HepG2 (cell line): ENCODE measurements at regions not wholly inside any gene's neighbourhood (a gene's known extent, or its start where the extent isn't known, plus 50 kb on each side); places are given as distances from the start of the nearest gene placed in this dataset.

ENCODE experiments used
- ATAC-seq: fragments of 200-7000 bp; cut with Tn5 transposase; 3 replicates; pipeline ENCODE4 v1.9.1; 2020; ENCODE audit warnings: mild to moderate bottlenecking, moderate library complexity
- BruUV-seq: library from RNA; stranded (reverse); fragments of 400-500 nt; replicated peaks from 2 replicates; lab custom pipeline; 2021; lab: Mats Ljungman, UMichigan
- CTCF ChIA-PET: fragments of 300-600 bp; formaldehyde crosslinking; extraction: SDS; loops from one replicate; lab custom pipeline; 2021; ENCODE audit warnings: low total read pairs, inconsistent platforms, low intra/inter-chr PET ratio; lab: Yijun Ruan, JAX
- POLR2A ChIA-PET: fragments of 350-600 bp; sonication (Branson Sonifier 250); formaldehyde crosslinking; loops from one replicate; lab custom pipeline; 2020; ENCODE audit warnings: antibody characterized with exemption, inconsistent platforms; lab: Yijun Ruan, JAX
- DNase-seq: peaks from one replicate; pipeline ENCODE4 v3.0.0-alpha.2; 2015; ENCODE audit warnings: low spot score
- FAIRE-seq: peaks from 3 replicates; lab custom pipeline; 2011; peaks lifted over from hg19 to GRCh38; lab: Jason Lieb, UNC
- H2AFZ ChIP-seq: one replicate; pipeline ENCODE4 v1.6.1; 2011; ENCODE audit warnings: low read length, inconsistent platforms
- H3K27ac ChIP-seq: fragments of 300-600 bp; 3 replicates; pipeline ENCODE4 v1.8.0; 2011; ENCODE audit warnings: mixed run types, mild to moderate bottlenecking, mixed read lengths, low read length, inconsistent platforms; ENCODE audit not compliant: insufficient read depth; ENCODE audit errors: extremely low read length
- H3K27me3 ChIP-seq, 2 experiments: fragments of 200-600 bp in 1 of 2; 2 replicates in 1 of 2; 3 replicates in 1 of 2; pipeline versions ENCODE4 v1.6.0 to v1.8.0; 2011; ENCODE audit warnings: low read length in 2 of 2, mild to moderate bottlenecking in 2 of 2, moderate library complexity in 2 of 2, inconsistent platforms in 1 of 2; ENCODE audit not compliant: insufficient read depth in 2 of 2, control insufficient read depth in 1 of 2
- H3K36me3 ChIP-seq, 2 experiments: fragments of 200-600 bp in 1 of 2; replicated peaks in 1 of 2; 2 replicates in 1 of 2; 3 replicates in 1 of 2; pipeline versions ENCODE4 v1.5.1 to v1.8.0; 2011; ENCODE audit warnings: low read length in 2 of 2, inconsistent platforms in 1 of 2; ENCODE audit not compliant: insufficient read depth in 2 of 2, control insufficient read depth in 1 of 2
- H3K4me1 ChIP-seq: 2 replicates; pipeline ENCODE4 v1.5.1; 2012; ENCODE audit warnings: low read length, inconsistent platforms; ENCODE audit not compliant: insufficient read depth
- H3K4me2 ChIP-seq: 2 replicates; pipeline ENCODE4 v1.6.0; 2011; ENCODE audit warnings: low read depth, low read length, inconsistent platforms
- H3K4me3 ChIP-seq, 3 experiments: fragments of 200-600 bp in 1 of 3; sonication (generic), shearing (Covaris generic) in 1 of 3; replicated peaks in 1 of 3; 2 replicates each; pipeline ENCODE4 v1.5.1; 2011 to 2016; ENCODE audit warnings: low read length in 3 of 3, inconsistent platforms in 2 of 3, low read depth in 2 of 3, mild to moderate bottlenecking in 2 of 3, control low read depth in 1 of 3, mixed read lengths in 1 of 3; ENCODE audit not compliant: insufficient read depth in 1 of 3
- H3K79me2 ChIP-seq: one replicate; pipeline ENCODE4 v1.6.1; 2011; ENCODE audit warnings: low read length, inconsistent platforms; ENCODE audit not compliant: insufficient read depth
- H3K9ac ChIP-seq: 2 replicates; pipeline ENCODE4 v1.6.0; 2011; ENCODE audit warnings: mild to moderate bottlenecking, low read depth, low read length, inconsistent platforms; ENCODE audit not compliant: insufficient read depth
- H3K9me3 ChIP-seq: 2 replicates; pipeline ENCODE4 v1.5.1; 2012; ENCODE audit warnings: mild to moderate bottlenecking, low read length
- H4K20me1 ChIP-seq: 2 replicates; pipeline ENCODE4 v1.6.0; 2011; ENCODE audit warnings: inconsistent platforms, mild to moderate bottlenecking, low read length, moderate library complexity; ENCODE audit not compliant: insufficient read depth
- AHR ChIP-seq: IDR thresholded peaks from 2 replicates; pipeline ENCODE4 v1.6.1; 2018; ENCODE audit warnings: missing genetic modification reagents, missing compliant biosample characterization
- ATF1 ChIP-seq: IDR thresholded peaks from 2 replicates; pipeline ENCODE4 v1.6.1; 2016; ENCODE audit warnings: mild to moderate bottlenecking, control low read depth
- EED ChIP-seq: sonication (generic); formaldehyde crosslinking; IDR thresholded peaks from 2 replicates; pipeline ENCODE4 v1.5.0; 2020; ENCODE audit warnings: mild to moderate bottlenecking, missing genetic modification reagents
- HNRNPK ChIP-seq: fragments of 200-400 bp; formaldehyde crosslinking; IDR thresholded peaks from 2 replicates; pipeline ENCODE4 v1.6.1; 2018; ENCODE audit warnings: low read length, low read depth, moderate library complexity, mild to moderate bottlenecking; ENCODE audit not compliant: poor library complexity, severe bottlenecking
- LCORL ChIP-seq, 2 experiments: fragments of 450-650 bp in 1 of 2; sonication (generic) in 1 of 2; formaldehyde crosslinking in 1 of 2; IDR thresholded peaks; 2 replicates each; pipeline versions ENCODE4 v1.5.0 to v1.6.1; 2017 to 2020; ENCODE audit warnings: antibody characterized with exemption in 1 of 2, missing genetic modification reagents in 1 of 2
- MYNN ChIP-seq: sonication (generic); formaldehyde crosslinking; IDR thresholded peaks from 2 replicates; pipeline ENCODE4 v1.4.0; 2020; ENCODE audit warnings: mild to moderate bottlenecking, low read depth, missing genetic modification reagents
- NCOR1 ChIP-seq: fragments of 200-600 bp; sonication (generic); IDR thresholded peaks from 2 replicates; pipeline ENCODE4 v1.7.0; 2017; ENCODE audit warnings: antibody characterized with exemption, low read length, borderline replicate concordance
- PHF5A ChIP-seq: IDR thresholded peaks from one replicate; pipeline ENCODE4 v1.6.1; 2018; ENCODE audit warnings: low read depth, missing genetic modification reagents; ENCODE audit not compliant: unreplicated experiment
- SMAD1 ChIP-seq: sonication (generic); formaldehyde crosslinking; IDR thresholded peaks from 2 replicates; pipeline ENCODE4 v1.4.0; 2020; ENCODE audit warnings: missing genetic modification reagents, low read depth, mild to moderate bottlenecking, borderline replicate concordance
- ZNF749 ChIP-seq: sonication (generic); formaldehyde crosslinking; IDR thresholded peaks from 2 replicates; pipeline ENCODE4 v1.8.0; 2022; ENCODE audit warnings: mild to moderate bottlenecking, missing genetic modification reagents, moderate library complexity, borderline replicate concordance
- ZNF776 ChIP-seq: sonication (generic); formaldehyde crosslinking; IDR thresholded peaks from 2 replicates; pipeline ENCODE4 v1.4.0; 2020; ENCODE audit warnings: mild to moderate bottlenecking, missing genetic modification reagents
- ZSCAN29 ChIP-seq: sonication (generic); formaldehyde crosslinking; conservative IDR thresholded peaks from 2 replicates; pipeline ENCODE4 v1.4.0; 2020; ENCODE audit warnings: mild to moderate bottlenecking, missing genetic modification reagents
- WGBS: methylation state at CpG from one replicate; pipeline ENCODE4 v1.1.6; 2017; ENCODE audit warnings: low lambda C conversion rate; 5-methylcytosine and 5-hydroxymethylcytosine counted together
- in situ Hi-C: cut with HindIII; loops from 2 replicates; pipeline ENCODE4 v1.10.0; 2017; ENCODE audit warnings: low pct_unique_long_range_greater_than_20kb; ENCODE audit not compliant: extremely low pct_ligation_motif_present
- intact Hi-C: fragments of 100-400 bp; cut with micrococcal nuclease; formaldehyde crosslinking; loops from one replicate; pipeline ENCODE4 v1.10.0; 2022; ENCODE audit not compliant: unreplicated experiment
- TF ChIP-seq, protein P1 (sequence below): sonication (generic); formaldehyde crosslinking; IDR thresholded peaks from 2 replicates; pipeline ENCODE4 v1.4.0; 2020; ENCODE audit warnings: missing genetic modification reagents
- TF ChIP-seq, protein P2 (sequence below): sonication (generic); formaldehyde crosslinking; IDR thresholded peaks from 2 replicates; pipeline ENCODE4 v1.5.0; 2020; ENCODE audit warnings: mild to moderate bottlenecking, missing genetic modification reagents, moderate library complexity
- TF ChIP-seq, protein P3 (sequence below): sonication (generic); formaldehyde crosslinking; IDR thresholded peaks from 2 replicates; pipeline ENCODE4 v1.5.0; 2020; ENCODE audit warnings: mild to moderate bottlenecking, low read depth, missing genetic modification reagents, borderline replicate concordance

DNA sequence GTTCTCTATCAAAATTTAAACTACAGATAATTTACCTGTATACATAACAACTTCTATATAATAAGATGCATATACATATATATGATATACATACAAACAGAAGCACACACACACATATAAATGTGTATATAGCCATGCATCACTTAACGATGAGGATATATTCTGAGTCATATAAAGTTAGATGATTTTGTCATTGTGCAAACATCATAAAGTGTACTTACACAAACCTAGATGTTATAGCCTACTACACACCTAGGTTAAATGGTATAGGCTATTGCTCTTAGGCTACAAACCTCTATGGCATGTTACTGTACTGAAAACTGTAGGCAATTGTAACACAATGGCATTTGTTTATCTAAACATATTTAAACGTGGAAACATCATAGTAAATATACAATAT lies 937.6 kb upstream of the KCND2 start:
- 0% methylated on average over 2 of the region's 2 CpGs for WGBS
- no peaks in the 10 kb centered on the region for H3K4me1 ChIP-seq
- H3K4me3 ChIP-seq, result no peak overlapping the region
- no peak overlapping the region for H3K27ac ChIP-seq
- POLR2A ChIA-PET, result no interaction called here
- H2AFZ ChIP-seq, result no peak overlapping the region
- H3K9ac ChIP-seq, result no peak overlapping the region
- intact Hi-C loops, result no loop called here
- TF ChIP-seq, protein P1, sequence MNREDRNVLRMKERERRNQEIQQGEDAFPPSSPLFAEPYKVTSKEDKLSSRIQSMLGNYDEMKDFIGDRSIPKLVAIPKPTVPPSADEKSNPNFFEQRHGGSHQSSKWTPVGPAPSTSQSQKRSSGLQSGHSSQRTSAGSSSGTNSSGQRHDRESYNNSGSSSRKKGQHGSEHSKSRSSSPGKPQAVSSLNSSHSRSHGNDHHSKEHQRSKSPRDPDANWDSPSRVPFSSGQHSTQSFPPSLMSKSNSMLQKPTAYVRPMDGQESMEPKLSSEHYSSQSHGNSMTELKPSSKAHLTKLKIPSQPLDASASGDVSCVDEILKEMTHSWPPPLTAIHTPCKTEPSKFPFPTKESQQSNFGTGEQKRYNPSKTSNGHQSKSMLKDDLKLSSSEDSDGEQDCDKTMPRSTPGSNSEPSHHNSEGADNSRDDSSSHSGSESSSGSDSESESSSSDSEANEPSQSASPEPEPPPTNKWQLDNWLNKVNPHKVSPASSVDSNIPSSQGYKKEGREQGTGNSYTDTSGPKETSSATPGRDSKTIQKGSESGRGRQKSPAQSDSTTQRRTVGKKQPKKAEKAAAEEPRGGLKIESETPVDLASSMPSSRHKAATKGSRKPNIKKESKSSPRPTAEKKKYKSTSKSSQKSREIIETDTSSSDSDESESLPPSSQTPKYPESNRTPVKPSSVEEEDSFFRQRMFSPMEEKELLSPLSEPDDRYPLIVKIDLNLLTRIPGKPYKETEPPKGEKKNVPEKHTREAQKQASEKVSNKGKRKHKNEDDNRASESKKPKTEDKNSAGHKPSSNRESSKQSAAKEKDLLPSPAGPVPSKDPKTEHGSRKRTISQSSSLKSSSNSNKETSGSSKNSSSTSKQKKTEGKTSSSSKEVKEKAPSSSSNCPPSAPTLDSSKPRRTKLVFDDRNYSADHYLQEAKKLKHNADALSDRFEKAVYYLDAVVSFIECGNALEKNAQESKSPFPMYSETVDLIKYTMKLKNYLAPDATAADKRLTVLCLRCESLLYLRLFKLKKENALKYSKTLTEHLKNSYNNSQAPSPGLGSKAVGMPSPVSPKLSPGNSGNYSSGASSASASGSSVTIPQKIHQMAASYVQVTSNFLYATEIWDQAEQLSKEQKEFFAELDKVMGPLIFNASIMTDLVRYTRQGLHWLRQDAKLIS, result no peak
- TF ChIP-seq, protein P2, sequence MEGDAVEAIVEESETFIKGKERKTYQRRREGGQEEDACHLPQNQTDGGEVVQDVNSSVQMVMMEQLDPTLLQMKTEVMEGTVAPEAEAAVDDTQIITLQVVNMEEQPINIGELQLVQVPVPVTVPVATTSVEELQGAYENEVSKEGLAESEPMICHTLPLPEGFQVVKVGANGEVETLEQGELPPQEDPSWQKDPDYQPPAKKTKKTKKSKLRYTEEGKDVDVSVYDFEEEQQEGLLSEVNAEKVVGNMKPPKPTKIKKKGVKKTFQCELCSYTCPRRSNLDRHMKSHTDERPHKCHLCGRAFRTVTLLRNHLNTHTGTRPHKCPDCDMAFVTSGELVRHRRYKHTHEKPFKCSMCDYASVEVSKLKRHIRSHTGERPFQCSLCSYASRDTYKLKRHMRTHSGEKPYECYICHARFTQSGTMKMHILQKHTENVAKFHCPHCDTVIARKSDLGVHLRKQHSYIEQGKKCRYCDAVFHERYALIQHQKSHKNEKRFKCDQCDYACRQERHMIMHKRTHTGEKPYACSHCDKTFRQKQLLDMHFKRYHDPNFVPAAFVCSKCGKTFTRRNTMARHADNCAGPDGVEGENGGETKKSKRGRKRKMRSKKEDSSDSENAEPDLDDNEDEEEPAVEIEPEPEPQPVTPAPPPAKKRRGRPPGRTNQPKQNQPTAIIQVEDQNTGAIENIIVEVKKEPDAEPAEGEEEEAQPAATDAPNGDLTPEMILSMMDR (CRISPR knock-in tag), result no peak
- no peak for TF ChIP-seq SMAD1 (CRISPR knock-in tag)
- no peak for TF ChIP-seq LCORL (IDR thresholded peaks at IDR 0.05)
- TF ChIP-seq LCORL (CRISPR knock-in tag; IDR thresholded peaks at IDR 0.05), result no peak
- TF ChIP-seq AHR, result no peak
- no peak for TF ChIP-seq ATF1 (CRISPR knock-in tag)
- no peak for TF ChIP-seq ZSCAN29 (CRISPR knock-in tag)
- no peak for TF ChIP-seq HNRNPK
- TF ChIP-seq ZNF776, result no peak
- no peak for TF ChIP-seq NCOR1
- no peak for TF ChIP-seq ZNF749 (CRISPR knock-in tag)
- TF ChIP-seq, protein P3, sequence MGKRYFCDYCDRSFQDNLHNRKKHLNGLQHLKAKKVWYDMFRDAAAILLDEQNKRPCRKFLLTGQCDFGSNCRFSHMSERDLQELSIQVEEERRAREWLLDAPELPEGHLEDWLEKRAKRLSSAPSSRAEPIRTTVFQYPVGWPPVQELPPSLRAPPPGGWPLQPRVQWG (CRISPR knock-in tag), result no peak
- no peak for TF ChIP-seq PHF5A
- no peak for TF ChIP-seq EED (CRISPR knock-in tag)
- TF ChIP-seq MYNN (CRISPR knock-in tag), result no peak
- no peaks in the 10 kb centered on the region for H3K36me3 ChIP-seq
- BruUV-seq, result no TSS peak
- in situ Hi-C loops, result no loop called here
- H3K9me3 ChIP-seq, result no peaks in the 10 kb centered on the region
- DNase-seq, result no peak
- H3K4me2 ChIP-seq, result no peak overlapping the region
- H3K79me2 ChIP-seq, result no peaks in the 10 kb centered on the region
- CTCF ChIA-PET, result no interaction called here
- no peaks in the 10 kb centered on the region; a peak in 1 of 5 replicates for H3K27me3 ChIP-seq
- no peak for FAIRE-seq
- H4K20me1 ChIP-seq, result no peaks in the 10 kb centered on the region
- no peak for ATAC-seq
